HG02759 (cell line): ENCODE measurements at regions not wholly inside any gene's neighbourhood (a gene's known extent, or its start where the extent isn't known, plus 50 kb on each side); places are given as distances from the start of the nearest gene placed in this dataset.

Experiments
- ATAC-seq: cut with Tn5 transposase; IDR thresholded peaks from one replicate; pipeline ENCODE4 v1.9.1; 2021; ENCODE audit warnings: mild to moderate bottlenecking, moderate library complexity; ENCODE audit not compliant: unreplicated experiment

- ATAC-seq: no peak
Measured at GRCh38 chr3:24639481-24640329, 145.1 kb upstream of the THRB start.

- ATAC-seq: no peak
Measured at GRCh38 chr3:24640330-24640877, 145.8 kb upstream of the THRB start.

DNA sequence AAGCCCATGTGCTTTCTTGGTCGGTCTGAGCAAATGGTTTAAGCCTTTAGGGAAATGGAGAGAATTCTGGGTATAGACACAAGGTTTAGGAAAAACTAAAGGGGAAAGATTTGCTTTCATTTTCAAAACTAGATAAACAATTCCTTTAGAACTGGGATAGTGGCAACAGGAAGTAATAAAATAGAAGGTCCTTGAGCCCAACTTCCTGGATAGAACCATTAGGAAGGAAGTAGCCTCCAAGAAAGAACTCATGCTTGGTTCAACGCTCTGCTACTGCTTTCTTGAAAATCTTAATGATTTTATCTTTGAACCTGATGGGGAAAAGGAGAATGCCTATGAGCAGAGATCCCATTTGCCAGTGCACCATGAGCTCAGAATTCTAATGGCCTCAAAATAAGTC is 147.0 kb upstream of the THRB start:
- ATAC-seq: no peak

DNA sequence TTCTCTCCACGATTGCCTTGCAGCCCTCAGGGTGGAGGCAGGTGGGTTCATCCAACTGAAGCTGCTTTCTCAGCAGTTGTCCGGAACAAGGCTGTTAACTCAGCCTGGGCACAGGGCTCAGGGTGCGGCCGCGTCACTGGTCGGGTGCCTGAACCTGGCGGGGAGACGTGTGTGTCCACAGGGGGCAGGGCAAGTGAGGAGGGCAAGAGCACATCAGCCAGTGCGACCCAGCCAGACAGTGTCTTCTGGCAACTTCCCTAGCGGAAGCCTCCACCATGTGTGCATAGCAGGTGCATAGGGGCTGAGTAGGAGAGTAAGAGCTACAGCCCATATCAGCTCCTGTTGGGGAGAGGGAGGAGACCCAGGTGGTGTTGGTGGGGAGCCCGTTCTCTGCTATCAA is 150.4 kb upstream of the THRB start:
- no peak for ATAC-seq

GRCh38 chr3:24646790-24647189 is 152.1 kb upstream of the THRB start:
- ATAC-seq: no peak

DNA sequence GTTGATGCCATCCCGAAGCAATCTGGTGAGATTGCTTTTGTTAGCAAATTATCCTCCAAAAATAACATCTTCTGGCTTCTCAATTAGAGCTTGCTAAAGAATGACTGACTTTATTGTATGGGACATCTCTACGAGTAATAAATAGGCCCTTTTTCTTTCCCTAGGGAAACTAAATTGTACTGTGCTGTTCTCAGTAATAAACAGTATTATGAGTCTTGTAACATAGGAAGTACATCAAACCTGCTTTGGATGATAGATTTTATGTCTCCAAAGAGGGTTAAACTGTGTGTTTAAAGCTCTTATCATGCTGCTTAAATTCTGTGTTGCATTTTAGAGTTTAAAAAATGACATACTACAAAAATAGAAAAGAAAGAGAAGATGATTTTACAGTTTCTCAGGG is 153.4 kb upstream of the THRB start:
- ATAC-seq: no peak

DNA sequence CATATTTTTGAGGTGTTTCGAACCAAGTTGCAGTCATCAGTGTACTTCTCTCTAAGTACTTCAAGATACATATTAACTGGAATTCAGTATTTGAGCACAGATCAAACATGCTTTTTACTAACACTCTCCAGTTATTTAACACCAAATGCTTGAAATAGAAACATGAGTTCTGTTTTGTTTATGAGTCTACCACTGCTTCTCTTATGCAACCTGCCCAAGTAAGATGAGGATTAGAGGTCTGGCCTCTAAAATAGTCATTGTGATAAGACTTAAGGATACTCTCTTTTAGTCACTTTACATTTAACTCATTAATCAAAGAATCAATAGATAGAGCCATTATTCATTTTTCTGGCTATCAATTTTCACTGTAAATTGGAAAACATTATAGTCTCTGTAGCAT is 156.2 kb upstream of the THRB start:
- ATAC-seq: no peak

DNA sequence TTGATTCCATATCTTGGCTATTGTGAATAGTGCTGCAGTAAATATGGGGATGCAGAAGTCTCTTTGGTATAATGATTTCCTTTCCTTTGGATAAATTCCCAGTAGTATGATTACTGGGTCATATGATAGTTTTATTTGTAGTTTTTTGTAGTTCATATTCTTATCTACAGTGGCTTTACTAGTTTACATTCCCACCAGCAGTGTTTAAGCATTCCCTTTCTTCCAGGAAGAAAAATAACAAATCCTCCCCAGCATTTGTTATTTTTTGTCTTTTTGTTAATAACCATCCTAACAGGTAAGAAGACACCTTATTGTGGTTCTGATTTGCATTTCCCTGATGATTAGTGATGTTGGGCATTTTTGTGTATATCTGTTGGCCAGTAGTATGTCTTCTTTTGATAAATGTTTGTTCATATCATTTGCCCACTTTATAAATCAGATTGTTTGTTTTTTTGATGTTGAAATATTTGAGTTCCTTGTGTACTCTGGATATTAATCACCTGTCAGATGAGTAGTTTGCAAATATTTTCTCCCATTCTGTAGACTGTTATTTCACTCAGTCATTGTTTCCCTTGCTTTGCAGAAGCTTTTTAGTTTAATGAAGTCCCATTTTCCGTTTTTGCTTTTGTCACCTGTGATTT is 163.3 kb upstream of the THRB start:
- no peak for ATAC-seq

DNA sequence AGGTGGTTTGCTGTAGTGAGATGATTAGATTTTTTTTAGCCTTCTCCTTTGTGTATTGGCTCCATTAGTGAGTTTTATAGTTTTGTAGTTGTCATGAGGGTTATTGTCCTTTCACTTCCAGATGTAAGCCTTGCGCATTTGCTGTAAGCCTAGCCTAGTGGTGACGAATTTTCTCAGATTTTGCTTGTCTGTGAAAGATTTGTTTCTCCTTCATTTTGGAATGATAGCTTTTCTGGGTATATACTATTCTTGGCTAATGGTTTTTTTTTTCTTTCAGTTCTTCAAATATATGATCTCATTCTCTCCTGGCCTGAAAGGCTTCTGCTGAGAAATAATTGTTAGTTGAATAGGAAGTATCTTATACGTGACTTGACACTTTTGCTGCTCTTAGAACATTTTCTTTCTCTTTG is 166.5 kb upstream of the THRB start:
- ATAC-seq: no peak

DNA sequence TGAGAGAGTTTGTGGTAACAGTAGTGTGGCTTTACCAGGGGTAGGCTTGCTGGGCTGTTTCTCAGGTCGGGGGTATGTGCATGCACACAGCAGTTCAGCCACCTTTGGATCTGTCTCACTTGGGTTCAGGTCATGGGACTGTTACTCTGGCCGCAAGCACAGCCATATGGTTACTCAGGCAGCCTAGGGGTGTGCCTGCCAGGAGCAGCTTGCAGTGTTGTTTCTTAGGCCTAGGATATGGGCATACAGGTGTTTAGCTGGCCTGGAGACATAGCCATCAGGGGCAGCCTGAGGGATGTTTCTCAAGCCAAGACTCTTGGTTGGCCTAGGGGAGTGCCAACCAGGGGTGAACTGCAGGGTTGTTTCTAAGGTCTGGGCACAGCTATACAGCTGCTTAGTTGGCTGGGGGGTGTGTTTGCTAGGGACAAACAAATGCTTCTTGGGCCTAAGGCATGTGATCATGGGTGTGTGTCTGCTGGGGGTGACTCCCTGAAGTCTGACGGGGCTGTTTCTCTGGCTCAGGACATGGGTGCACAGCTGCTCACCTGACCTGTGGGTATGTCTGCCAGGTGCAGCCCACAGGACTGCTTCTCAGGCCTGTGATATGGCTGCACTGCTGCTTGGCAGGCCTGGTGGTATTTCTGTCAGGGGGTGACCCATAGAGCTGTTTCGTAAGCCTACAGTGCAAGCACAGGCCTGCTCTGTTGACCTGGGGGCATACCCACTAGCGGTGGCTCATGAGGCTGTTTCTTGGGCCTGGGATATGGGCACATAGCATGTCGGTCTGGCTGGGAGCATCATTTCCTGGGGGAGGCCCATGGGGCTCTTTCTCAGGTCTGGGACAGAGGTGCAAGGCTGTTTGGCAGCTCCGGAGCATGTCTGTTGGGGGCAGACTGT is 168.0 kb upstream of the THRB start:
- ATAC-seq: no peak

GRCh38 chr3:24663406-24663805 is 168.8 kb upstream of the THRB start:
- no peak for ATAC-seq

GRCh38 chr3:24668039-24668438 is 173.4 kb upstream of the THRB start:
- ATAC-seq: no peak

GRCh38 chr3:24670871-24671270 is 176.2 kb upstream of the THRB start:
- ATAC-seq: no peak

GRCh38 chr3:24673596-24673995 is 178.9 kb upstream of the THRB start:
- ATAC-seq: no peak

DNA sequence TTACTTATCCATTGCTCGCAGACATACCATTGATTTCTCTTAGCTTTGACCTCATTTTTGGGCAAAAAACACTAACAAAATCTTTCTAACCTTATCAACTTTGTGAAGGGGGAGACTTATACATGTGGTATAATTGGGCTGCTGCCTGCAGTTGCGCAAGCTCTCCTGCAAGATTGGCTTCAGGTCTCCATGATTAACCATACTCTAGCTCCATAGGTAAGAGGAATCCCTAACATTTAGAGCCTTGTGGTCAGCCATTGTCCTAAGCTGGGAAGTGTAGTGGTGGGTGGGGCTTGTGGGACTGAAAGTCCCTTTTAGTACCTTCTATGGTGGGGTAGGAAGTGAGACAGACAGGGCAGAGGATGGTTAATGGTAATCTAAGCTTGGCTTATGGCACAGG is 179.6 kb upstream of the THRB start:
- no peak for ATAC-seq

DNA sequence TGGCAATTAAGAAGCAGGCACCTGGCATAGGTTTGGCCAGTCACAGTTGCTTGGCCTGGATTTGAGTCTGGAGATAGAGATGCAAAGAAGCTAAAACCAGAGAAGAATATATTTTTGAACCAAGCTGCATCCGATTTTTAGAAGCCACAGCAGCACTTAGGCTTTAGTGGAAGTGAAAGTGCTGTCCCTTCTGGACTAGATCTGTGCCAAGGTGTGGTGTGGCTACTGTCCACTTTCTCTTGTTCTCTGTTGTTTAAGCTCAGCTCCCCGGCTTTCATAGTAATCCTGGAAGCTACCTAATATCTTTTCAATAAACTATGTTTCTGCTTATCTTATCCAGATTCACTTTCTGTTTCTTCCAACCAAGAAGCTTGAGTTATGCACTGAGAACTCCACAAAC is 183.4 kb upstream of the THRB start:
- ATAC-seq: no peak

DNA sequence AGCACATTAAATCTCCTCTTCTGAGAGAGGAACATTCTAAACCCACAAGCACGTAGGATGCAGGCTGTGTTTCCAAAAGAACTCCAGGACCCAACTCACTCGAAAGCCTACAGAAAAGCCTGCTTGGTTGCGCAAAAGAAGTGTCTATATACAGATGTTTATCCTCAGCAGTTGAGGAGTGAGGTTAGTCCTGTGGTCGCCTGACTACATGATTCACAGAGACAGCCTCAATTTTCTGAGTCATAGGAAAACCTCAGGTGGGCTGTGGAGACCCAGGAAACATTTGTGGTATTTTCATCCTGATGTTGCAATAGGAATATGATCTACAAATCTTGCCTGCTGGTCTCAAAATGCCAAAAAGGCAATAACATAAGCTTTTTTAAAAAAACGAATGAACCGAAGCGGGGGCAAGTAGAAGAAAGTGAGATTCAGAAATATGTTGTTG is 183.8 kb upstream of the THRB start:
- ATAC-seq: no peak

DNA sequence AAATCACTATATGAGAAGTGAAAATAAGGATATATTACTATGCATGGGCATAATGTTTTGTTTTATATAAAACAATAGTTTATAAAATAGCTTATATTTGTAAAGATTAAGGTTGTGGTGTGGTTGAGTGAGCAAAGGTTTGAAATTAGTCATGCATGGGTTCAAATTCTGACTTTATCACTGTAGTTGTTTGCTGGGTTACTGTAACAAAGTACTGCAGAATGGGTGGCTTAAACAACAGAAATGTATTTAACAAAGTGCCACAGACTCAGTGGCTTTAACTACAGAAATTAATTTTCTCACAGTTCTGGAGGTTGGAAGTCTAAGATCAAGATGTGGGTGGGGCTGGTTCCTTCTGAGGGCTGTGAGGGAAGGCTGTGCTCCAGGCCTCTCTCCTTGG is 184.8 kb upstream of the THRB start:
- no peak for ATAC-seq

DNA sequence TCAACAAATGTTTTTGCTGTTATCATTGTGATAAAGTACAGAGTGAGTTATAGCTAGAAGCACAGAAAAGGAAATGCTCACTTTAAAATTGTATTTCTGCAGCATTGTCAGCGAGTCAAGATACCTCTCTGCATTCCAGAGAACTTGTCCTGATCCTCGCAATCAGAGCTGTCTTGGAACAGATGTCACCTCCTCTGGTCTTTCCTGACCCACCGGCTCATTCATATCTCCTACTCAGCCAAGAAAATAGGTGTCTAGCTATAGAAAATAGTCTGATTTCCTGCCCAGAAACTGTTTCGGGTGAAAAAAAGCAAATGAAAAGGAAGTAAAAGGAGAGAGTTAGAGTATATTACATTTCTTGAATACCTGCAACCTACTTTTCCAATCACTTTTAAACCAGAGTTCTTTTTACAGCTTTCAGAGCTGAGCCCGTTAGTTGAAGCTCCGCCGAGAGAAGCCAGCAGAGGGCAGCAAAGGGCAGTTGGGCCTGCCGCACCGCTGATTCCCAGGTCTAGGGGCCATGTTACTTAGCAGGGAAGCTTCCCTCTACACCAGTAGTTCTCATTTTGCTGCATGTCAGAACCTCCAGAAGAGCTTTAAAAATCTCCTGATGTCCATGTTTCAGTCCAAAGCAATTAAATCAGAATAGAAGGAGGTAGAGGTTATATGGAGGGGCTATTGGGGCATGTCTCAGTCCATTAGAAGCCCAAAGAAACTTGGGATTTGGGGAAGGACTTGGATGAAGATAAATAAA is 185.7 kb upstream of the THRB start:
- ATAC-seq: peak; percentile 84

GRCh38 chr3:24682141-24682547 is 187.5 kb upstream of the THRB start:
- no peak for ATAC-seq
